ENCODE measurements at regions not wholly inside any gene's neighbourhood (a gene's known extent, or its start where the extent isn't known, plus 50 kb on each side); places are given as distances from the start of the nearest gene placed in this dataset.

DNA sequence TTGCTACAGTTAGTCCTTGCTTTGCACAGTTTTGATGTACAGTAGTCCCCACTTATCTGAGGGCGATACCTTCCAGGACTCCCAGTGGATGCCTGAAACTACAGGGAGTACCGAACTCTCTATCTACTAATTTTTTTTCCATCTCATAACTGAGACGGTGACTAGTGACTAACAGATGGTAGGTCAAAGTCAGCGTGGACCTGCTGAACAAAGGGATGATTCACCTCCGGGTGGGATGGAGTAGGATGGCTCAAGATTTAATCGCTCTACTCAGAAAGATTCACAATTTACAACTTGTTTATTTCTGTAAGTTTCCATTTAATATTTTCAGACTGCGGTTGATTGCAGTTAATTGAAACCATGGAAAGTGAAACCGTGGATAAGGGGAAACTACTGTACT is 655.8 kb downstream of the ZNF674 start:
- Histone ChIP-seq H2BK120ac (ENCODE audit: low read depth, low read length, poor library complexity, severe bottlenecking) (no peak overlapping the region), H2BK20ac (ENCODE audit: low read depth, low read length, poor library complexity, severe bottlenecking) (no peak overlapping the region), H3K79me1 (ENCODE audit: insufficient read depth, low read depth, low read length, poor library complexity, severe bottlenecking) (no peaks in the 10 kb centered on the region), H3K4me1 (ENCODE audit: insufficient read depth, low read length) (no peaks in the 10 kb centered on the region; the same call in 1 of the 2 replicates), H4K8ac (replicated peaks; ENCODE audit: insufficient read length, low read depth, low read length) (no peak overlapping the region), H2BK15ac (ENCODE audit: low read depth, low read length) (no peak overlapping the region), H3K4me2 (ENCODE audit: insufficient read depth, insufficient read length, low read length) (no peak overlapping the region), H2BK12ac (ENCODE audit: insufficient read length, low read depth, low read length) (no peak overlapping the region), H3K27ac (ENCODE audit: insufficient read length, low read depth, low read length) (no peak overlapping the region), H4K20me1 (ENCODE audit: control insufficient read depth, insufficient read depth, insufficient read length) (no peaks in the 10 kb centered on the region), H4K91ac (ENCODE audit: insufficient read length, low read depth, low read length) (no peak overlapping the region), H3K14ac (ENCODE audit: insufficient read depth, low read length) (no peak overlapping the region), H2BK5ac (ENCODE audit: insufficient read length, low read length) (no peak overlapping the region), H3K9me3 (ENCODE audit: control insufficient read depth, low read depth, low read length) (no peaks in the 10 kb centered on the region), H3K23ac (ENCODE audit: insufficient read length, low read depth, low read length) (no peak overlapping the region), H3T11ph (ENCODE audit: low read length) (no peak overlapping the region), H3K4ac (ENCODE audit: low read depth, low read length) (no peak overlapping the region), H3K9ac (ENCODE audit: extremely low read depth, insufficient read length, low read length) (no peak overlapping the region), H3K23me2 (ENCODE audit: insufficient read length, low read depth, low read length, poor library complexity, severe bottlenecking) (no peaks in the 10 kb centered on the region), H4K5ac (ENCODE audit: insufficient read length, low read depth, low read length) (no peak overlapping the region), H2AFZ (ENCODE audit: low read length) (no peak overlapping the region), H3K79me2 (ENCODE audit: insufficient read depth, low read length) (no peaks in the 10 kb centered on the region), H2AK5ac (ENCODE audit: insufficient read length, low read length) (no peak overlapping the region), H3K27me3 (ENCODE audit: insufficient read depth, low read length) (no peaks in the 10 kb centered on the region), H3K18ac (ENCODE audit: insufficient read length, low read depth, low read length) (no peak overlapping the region), H3K56ac (ENCODE audit: insufficient read length, low read depth, low read length) (no peak overlapping the region)
- peaks cover 8 to 9% of the 10 kb centered on the region in 2 experiments for H3K4me1 Mint-ChIP-seq
- no peak overlapping the region for H3K27ac Mint-ChIP-seq
- H3K4me3 Mint-ChIP-seq = no peak overlapping the region
- no CpG with 5 or more reads among the region's 8 CpGs for WGBS (ENCODE audit: extremely low coverage, insufficient read length, low lambda C conversion rate)
- H3K9me3 Mint-ChIP-seq = peaks cover 52 to 58% of the 10 kb centered on the region in 2 experiments
- H3K27me3 Mint-ChIP-seq (ENCODE audit: low read depth) = no peaks in the 10 kb centered on the region
- peaks cover 0 to 1% (median 0%) of the 10 kb centered on the region in 3 experiments; a peak in 2 of 7 replicates for H3K36me3 Mint-ChIP-seq (ENCODE audit: insufficient read depth in 1 of 3, low read depth in 3 of 3)
- no peak for DNase-seq
- TF ChIP-seq, protein P1, sequence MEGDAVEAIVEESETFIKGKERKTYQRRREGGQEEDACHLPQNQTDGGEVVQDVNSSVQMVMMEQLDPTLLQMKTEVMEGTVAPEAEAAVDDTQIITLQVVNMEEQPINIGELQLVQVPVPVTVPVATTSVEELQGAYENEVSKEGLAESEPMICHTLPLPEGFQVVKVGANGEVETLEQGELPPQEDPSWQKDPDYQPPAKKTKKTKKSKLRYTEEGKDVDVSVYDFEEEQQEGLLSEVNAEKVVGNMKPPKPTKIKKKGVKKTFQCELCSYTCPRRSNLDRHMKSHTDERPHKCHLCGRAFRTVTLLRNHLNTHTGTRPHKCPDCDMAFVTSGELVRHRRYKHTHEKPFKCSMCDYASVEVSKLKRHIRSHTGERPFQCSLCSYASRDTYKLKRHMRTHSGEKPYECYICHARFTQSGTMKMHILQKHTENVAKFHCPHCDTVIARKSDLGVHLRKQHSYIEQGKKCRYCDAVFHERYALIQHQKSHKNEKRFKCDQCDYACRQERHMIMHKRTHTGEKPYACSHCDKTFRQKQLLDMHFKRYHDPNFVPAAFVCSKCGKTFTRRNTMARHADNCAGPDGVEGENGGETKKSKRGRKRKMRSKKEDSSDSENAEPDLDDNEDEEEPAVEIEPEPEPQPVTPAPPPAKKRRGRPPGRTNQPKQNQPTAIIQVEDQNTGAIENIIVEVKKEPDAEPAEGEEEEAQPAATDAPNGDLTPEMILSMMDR (conservative IDR thresholded peaks at IDR 0.05) = no peak
